GM19438 (cell line): ENCODE measurements at regions not wholly inside any gene's neighbourhood (a gene's known extent, or its start where the extent isn't known, plus 50 kb on each side); places are given as distances from the start of the nearest gene placed in this dataset.

Source experiments
- ATAC-seq: cut with Tn5 transposase; IDR thresholded peaks from one replicate; pipeline ENCODE4 v1.9.1; 2021; ENCODE audit warnings: low read depth; ENCODE audit not compliant: unreplicated experiment

DNA sequence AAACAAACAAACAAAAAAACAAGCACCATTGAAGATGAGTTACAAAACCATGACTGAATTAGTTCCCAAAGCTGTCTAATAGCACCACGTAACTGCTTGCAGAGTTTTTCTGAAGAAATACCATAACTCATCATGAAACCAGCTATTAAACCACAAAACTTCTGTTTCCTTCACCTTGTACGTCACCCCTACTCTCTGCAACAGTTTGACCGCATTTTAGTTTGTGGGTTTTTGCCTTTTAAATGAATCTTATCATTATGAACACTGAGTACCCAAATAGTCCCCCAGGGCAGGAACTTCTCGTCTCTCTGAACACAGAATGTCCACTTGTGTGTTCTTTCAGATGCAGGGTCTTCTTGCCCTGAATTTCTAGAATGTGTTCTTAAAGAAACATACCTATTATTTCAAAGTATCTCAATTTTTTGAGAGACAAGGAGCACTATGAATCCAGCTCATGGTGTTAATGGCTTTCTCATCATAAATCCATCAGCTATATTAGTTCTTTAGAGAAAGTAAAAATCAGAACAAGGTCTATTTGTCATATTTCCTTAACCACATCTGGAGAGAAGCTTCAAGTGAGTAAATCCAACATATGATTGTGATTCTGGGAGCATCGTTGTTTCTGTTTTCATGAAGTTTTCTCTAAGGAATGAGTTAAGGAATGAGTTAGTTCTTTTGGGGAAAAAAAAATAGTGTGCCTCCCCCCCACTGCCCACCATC is 210.6 kb downstream of the AUH start:
- ATAC-seq: peak; percentile 61

DNA sequence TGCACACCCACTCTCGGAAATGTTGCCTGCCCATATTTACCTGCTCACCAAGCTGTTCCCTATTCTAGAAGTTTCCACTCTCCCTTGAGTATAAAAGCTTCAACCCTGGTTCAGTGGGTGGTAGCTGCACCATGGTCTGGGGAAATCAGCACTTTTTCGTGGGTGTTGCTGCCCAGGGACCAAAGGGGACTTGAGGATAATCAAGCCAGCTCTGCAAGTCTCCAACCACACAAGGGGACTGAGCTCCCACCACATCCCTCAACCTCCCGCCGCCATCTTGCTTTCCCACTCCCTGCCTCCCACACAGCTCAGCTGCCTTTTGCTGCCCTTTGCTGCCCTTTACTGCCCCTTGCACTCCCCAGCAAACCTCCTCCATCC is 210.0 kb downstream of the AUH start:
- ATAC-seq: no peak

DNA sequence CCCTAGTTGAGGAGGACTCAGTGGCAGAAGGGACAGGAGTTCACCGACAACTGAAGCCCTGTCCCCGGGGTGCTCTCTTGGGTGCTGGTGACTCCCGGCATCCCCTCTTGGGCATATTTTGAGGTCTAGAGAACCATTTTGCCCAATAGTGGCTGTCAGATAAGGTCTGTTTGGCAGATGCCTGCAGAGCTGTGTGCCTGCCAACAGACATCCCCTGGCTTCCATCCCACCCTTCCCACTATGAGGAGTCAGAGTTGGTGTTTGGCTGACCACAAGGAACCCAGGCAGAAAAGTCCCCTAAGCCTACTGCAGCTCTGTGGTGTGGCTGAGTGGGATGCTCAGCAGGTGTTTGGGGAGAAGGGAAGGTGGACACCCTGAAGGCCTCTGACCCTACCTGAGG is 207.0 kb downstream of the AUH start:
- no peak for ATAC-seq

DNA sequence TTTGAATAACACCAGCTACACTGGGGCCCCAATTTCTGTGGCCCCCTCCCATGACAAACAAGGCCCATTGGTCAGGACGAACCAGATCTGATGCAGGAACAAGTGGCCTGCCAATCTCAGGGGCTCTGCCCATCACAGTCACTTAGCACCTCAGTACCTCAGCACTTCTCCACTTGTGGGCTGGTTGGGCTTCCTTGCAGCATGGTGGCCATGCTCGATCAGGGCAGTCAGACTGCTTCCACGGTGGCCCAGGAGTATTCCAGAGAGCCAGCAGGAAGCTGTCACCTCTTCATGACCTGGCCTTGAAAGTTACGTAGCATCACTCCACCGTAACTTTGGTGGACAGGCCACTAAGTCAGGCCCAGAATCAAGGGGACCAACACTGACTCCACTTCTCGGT is 206.5 kb downstream of the AUH start:
- ATAC-seq: no peak

DNA sequence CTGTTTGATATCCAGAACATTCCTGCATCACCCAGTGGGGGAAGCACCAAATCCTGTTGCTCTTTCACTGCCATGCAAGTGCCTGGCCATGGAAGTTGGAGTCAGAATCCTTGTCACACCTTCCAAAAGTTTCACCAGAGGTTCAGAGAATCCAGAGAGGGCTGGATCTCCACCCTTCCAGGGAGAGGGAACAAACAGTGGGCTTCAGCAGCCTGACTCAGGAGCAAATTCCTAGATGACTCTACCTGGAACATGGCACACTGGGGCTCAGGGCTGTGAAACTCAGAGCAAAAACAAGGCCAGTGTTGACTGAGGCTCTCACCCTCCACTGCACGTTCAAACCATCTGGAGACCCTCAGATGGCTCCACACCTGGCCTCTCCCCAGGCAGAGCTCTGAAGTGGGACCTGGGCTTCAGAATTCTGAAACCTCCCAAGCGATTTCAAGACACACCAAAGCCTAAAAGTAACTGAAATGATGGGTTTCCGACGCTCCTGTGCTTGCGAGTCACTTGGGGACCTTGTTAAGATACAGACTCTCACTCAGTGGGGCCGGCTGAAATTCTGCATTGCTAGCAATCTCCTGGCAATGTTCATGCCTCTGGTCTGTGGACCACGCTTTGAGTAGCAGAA is 205.9 kb downstream of the AUH start:
- no peak for ATAC-seq

DNA sequence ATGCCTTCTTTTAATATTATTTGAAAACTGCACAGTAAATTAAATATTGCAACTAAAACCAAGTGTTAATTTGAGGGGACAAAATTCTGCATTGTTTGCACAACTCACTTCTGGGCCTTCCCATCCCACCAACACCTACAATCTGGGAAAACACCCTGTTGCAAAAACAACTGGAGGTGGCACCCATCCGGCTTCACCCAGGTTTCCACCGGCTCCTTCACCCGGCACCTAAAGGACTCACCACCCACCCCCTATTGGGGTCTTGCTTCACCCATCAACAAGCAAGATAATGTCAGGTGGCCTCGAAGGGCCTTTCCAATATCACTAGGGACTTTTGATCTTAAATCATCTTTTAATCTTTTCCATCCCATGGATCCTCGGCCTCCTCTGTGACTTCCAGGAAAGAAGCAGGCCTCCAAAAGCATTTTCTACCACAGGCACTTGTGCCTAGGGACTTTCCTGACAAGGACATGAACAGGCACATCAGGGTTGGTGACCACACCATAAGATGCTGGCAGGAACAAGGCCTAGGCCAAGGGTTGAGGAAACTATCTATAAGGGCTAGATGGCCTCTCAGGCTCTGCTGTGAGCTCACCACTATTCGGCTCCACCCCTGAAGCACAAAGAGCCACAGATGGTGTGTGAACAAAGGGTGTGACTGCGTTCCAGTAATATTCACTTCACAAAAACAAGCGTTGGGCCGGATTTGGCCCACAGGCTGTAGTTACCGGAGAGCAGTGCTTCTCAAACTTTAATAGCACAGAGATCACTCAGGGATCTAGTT is 205.1 kb downstream of the AUH start:
- no peak for ATAC-seq

DNA sequence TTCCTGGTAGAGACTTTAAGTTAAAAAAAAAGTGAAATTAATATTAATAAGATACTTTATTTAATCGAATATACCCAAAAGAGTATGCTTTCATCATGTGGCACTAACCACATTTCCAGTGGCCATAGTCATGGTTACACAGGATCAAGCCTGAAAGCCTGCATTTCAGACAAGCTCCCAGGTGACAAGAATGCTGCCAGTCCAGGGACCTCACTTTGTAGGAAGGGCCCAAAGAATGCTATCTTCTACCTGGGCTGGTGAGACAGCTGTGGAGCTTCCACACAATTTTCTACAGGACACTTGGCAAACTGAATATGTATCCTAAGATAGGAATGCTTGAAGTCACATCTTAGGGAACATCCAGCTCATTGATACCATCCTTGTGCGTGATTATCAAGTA is 203.8 kb downstream of the AUH start:
- ATAC-seq: no peak

DNA sequence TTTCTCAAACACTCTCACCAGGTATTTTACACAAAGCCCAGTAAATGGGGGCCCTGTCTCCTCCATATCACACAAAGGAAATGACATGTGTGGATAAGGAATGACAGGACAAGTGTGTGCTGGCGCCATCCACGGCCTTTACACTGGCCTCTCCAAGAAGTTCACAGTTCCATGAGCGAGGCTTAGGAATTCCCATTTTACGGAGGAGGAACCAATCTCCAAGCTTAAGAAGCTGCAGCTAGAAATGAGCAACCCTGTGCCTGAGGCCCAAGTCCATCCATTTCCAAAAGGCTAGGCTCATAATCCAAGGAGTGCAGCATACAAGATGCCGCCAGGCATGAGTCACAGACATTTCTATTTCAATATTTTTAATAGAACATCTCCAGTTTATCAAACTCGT is 203.4 kb downstream of the AUH start:
- no peak for ATAC-seq

DNA sequence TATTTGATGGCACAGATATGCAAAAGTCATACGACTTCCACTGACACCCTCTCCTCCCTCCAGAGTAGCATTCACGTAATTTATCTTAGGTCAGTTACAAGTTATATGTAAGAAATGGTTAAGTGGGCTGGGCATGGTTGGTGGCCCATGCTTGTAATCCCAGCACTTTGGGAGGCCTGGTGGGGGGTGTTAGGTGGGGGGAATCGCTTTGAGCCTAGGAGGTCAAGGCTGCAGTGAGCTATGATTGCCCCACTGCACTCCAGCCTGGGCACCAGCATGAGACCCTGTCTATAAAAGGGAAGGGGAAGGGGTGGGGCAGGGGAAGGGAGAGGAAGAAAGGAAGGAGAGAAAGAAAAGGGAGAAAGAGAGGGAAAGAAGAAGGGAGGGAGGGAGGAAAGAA is 202.8 kb downstream of the AUH start:
- no peak for ATAC-seq

DNA sequence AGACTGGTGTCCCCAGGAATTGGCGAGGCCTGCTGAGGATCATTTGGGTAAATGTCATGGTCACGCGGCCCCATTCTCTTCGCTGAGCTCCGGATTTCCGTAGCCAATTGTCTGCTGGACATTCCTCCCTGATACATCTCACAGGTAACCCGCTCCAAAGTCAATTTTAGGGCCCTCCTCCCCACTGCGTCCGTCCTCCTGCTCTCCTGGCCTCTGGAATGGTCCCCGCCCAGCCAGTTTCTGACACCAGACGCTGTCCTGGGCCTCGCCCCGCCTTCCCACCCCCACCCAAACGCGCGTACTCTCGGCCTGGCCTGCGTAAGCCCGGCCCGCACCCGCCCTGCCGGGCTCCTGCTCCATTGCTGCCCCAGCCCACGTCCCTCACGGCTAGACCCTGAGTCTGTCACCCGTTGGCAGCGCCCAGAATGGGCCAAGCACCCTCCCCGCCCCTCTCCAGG is 202.0 kb downstream of the AUH start:
- no peak for ATAC-seq

DNA sequence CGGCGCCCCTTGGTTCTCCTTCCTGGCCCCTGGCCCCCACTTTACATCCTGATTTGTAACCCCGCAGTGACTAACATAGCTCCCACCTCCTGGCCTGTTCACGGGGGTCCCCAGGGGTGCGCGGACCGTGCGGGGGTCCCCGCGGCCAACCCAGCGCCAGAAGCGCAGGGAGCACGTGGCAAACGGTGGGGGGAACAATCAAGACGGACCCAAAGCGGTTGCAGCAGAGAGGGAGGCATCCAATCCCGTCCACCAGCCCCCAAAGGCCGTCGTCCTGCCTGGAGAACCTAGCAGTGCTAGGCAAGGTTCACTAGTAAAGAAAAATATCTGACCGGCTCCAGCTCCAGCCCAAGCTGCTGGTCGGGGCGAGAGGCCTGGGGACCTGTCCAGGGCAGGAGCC is 201.5 kb downstream of the AUH start:
- no peak for ATAC-seq

DNA sequence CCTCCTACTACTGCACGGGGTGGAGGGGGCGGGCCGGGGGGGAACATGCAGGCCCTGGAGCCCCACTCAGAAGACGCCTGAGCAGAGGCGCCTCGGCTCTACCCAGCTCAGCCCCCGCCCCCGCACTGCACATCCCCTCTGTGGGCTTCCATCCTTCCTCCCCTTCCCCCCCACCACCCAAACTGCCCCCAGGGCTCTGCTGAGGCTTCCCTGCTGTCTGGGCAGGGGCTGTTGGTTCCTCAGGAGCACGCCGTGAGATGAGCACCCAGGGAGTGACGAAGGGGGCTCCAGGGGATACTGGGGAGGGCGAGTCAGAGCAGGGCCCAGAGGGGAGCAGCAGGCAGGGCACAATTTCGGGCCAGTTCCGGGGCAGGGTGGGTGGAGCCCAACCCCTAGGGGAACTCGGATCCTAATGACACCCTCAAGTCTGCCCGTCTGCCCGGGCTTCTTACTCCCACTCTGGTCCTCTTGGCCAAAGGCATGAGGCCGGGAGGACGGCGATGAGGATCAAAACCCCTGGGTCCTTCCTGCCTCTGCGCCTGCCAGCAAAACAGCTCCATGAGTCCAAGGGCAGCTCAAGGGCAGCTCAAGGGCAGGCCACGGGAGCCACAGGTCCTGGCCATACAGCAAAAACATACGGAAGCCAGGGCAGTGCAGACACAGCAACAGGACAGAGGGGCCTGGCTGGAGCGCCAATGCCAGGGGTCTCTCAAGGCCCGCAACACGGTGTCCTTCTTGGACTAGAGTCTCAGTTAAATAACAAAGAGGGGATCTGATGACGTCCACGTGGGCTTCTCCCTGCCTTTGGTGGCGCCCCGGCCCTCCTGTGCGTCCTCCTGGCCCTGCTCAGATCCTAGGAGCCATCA is 200.9 kb downstream of the AUH start:
- no peak for ATAC-seq

DNA sequence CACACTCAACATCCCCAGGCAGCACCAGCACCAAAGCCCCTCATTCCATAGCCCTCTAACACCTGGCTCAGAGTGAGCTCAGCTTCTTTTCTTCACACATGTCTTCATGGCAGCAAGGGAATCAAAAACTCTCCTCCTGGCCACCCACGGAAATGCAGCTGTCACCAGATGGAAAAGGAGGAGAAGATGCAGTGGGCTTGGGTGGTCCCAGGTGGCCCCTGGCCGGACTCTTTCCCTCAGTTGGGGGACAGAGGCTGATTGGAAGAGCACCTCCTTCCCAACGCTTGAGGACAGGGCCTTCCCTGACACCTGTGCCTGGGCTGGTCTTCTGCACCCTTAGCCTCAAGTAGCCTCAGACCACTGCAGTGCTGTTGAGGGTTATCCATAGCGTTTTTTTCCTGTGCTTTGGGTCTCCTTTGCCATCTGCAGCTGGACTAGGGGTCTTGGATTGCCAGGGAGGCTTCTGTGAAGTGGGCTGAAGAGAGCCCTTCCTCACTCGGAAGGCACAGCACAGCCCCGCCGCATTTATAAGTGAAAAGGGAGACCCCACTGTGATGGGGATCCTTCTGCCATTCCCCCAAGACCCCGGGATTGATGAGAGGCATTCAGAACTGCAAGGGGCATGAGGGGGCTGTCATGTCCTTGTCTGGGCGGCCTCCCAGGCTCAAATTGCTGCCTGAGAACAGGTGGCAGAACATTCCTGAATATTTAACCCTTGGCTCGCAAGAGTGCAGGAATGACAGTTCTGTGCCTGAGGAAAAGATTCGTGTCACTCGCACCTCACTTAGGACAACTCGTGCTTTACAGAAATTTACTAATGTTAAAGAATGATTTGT is 200.0 kb downstream of the AUH start:
- no peak for ATAC-seq

DNA sequence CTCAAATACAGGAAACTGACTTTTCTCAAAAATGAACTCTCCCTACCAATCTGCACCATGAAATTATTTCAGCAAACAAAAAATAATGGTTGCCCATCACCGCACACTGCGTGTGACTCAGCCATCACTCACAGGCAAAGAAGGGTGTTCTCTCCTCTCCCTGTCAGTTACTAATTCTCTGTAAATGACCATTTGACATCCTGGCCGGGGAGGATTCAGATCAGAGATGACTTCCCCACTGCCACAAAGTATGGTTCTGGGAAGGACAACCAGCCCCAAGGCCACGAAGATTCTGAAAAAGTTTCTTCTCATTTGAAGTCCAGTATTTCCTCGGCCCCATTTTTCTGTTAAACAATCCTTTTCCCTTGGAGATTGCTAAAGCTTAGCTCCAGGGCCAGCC is 199.4 kb downstream of the AUH start:
- no peak for ATAC-seq

DNA sequence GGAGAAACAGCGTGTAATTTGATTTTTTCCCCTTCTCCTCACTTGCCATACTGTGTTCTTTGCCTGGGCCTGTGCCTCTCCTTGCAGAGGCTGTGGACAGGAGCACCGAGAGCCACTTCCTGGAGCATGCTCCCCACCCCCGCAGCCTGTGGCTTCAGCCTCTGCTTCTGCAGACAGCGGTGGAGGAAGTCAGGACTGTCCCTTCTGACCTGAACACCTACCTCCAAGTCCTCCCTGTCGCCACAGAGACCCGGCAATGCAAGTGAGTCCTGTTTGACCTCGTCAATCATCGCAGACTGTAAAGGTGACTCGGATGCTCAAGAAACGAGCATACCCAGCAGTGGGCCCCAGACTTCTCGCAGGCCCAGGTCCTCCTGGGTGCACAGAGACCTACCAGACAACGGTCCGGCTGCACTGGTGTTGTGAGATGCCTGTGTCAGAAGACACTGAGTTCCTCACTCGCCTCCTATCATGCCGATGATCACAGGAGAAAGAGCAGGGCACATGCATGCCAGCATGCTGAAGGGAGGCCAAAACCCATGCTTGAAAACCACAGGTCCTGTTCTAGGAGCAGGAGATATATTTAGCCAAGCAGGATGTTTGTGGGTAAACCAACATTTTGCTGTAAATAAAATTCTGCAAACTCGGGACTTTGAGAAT is 198.8 kb downstream of the AUH start:
- ATAC-seq: peak; percentile 69

DNA sequence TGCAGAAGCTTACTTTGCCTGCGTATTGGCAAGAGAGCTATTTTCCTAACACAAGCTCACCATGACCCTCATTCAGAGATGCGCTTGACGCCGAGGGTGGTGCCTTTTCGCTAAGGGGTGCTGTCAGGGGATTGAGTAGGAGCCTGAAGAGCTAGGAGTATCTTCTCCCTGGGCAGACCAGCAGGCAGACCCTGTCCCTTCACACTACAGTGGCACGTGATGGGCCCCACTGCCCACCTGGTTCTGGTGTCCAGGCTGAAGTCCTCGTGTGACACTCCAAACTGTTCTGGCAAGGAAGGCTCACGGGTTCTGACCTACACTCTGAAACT is 198.3 kb downstream of the AUH start:
- ATAC-seq: no peak

DNA sequence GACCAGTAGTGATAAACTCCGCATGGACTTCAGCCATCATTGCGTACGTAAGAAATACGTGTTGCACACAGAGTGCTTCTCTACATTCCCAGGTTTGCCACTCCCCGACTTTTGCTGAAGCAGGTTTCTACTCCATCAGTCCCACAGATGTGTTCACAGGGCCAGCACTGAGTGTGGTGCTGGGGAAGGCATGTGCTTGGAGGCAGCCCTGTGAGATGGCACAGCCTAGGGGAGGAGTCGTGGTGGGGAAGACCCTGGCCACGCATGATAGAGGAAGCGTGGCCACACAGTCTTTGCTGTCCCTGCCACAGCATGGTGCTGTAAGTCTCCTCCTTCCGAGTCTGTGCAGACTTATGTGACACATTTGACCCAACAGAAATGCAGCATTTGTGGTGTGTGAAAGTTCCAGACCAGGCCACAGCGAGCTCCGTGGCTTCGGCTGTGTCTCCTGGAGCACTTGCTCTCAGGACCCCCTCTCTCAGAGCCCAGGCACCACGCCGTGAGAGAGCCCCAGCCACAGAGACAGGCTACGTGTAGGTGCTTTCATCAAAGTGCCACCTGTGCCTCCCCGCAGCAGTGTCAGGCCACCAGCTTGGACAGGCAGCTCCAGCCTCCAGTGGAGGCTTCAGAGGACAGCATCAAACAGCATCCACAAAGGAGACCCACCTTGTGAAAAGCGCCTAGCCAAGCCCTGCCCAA is 197.8 kb downstream of the AUH start:
- no peak for ATAC-seq
